Hepatocyte (in vitro differentiated cells): ENCODE measurements at regions not wholly inside any gene's neighbourhood (a gene's known extent, or its start where the extent isn't known, plus 50 kb on each side); places are given as distances from the start of the nearest gene placed in this dataset.

Experiments
- DNase-seq: peaks from one replicate; pipeline ENCODE4 v3.0.0-alpha.2; 2016; ENCODE audit warnings: low spot score
- H2AFZ ChIP-seq: fragments of 200-600 bp; sonication (generic); 2 replicates; pipeline ENCODE4 v1.6.0; 2016; ENCODE audit warnings: antibody characterized with exemption, mild to moderate bottlenecking
- H3K27ac ChIP-seq: fragments of 200-600 bp; sonication (generic); 2 replicates; pipeline ENCODE4 v1.5.1; 2016; ENCODE audit warnings: mild to moderate bottlenecking
- H3K27me3 ChIP-seq: fragments of 200-600 bp; sonication (generic); 2 replicates; pipeline ENCODE4 v1.6.1; 2016
- H3K36me3 ChIP-seq: fragments of 200-600 bp; sonication (generic); replicated peaks from 2 replicates; pipeline ENCODE4 v1.5.1; 2016; ENCODE audit warnings: low read depth; ENCODE audit not compliant: insufficient read depth
- H3K4me1 ChIP-seq: fragments of 200-600 bp; sonication (generic); 2 replicates; pipeline ENCODE4 v1.5.1; 2016; ENCODE audit warnings: mild to moderate bottlenecking, moderate library complexity; ENCODE audit not compliant: insufficient read depth
- H3K4me2 ChIP-seq: fragments of 200-600 bp; sonication (generic); 2 replicates; pipeline ENCODE4 v1.6.0; 2016
- H3K4me3 ChIP-seq: fragments of 200-600 bp; sonication (generic); 2 replicates; pipeline ENCODE4 v1.5.1; 2016; ENCODE audit warnings: mild to moderate bottlenecking
- H3K79me2 ChIP-seq: fragments of 200-600 bp; sonication (generic); 2 replicates; pipeline ENCODE4 v1.6.0; 2017; ENCODE audit warnings: mild to moderate bottlenecking
- H3K9me2 ChIP-seq: fragments of 200-600 bp; sonication (generic); replicated peaks from 2 replicates; pipeline ENCODE4 v1.6.0; 2017; ENCODE audit warnings: mild to moderate bottlenecking; ENCODE audit not compliant: insufficient read depth
- H3K9me3 ChIP-seq: fragments of 200-600 bp; sonication (generic); 2 replicates; pipeline ENCODE4 v1.5.1; 2016; ENCODE audit warnings: low read depth, mild to moderate bottlenecking
- H4K20me1 ChIP-seq: fragments of 200-600 bp; sonication (generic); 2 replicates; pipeline ENCODE4 v1.6.0; 2016; ENCODE audit warnings: mild to moderate bottlenecking; ENCODE audit not compliant: insufficient read depth, poor library complexity, severe bottlenecking
- CTCF ChIP-seq: fragments of 200-600 bp; sonication (generic); IDR thresholded peaks from 2 replicates; pipeline ENCODE4 v1.5.1; 2016; ENCODE audit warnings: antibody characterized with exemption, mild to moderate bottlenecking; ENCODE audit not compliant: poor library complexity
- EZH2 ChIP-seq: fragments of 200-600 bp; sonication (generic); IDR thresholded peaks from 2 replicates; pipeline ENCODE4 v1.6.1; 2016; ENCODE audit warnings: antibody characterized with exemption, mild to moderate bottlenecking, borderline replicate concordance
- EZH2phosphoT487 ChIP-seq: fragments of 200-600 bp; sonication (generic); IDR thresholded peaks from one replicate; pipeline ENCODE4 v1.6.1; 2018; ENCODE audit warnings: antibody characterized with exemption, mild to moderate bottlenecking, low read depth, moderate library complexity; ENCODE audit not compliant: unreplicated experiment, severe bottlenecking
- WGBS: methylation state at CpG from one replicate; pipeline ENCODE4 v1.1.6; 2016; ENCODE audit warnings: low lambda C conversion rate; ENCODE audit errors: missing lambda C conversion rate; 5-methylcytosine and 5-hydroxymethylcytosine counted together

DNA sequence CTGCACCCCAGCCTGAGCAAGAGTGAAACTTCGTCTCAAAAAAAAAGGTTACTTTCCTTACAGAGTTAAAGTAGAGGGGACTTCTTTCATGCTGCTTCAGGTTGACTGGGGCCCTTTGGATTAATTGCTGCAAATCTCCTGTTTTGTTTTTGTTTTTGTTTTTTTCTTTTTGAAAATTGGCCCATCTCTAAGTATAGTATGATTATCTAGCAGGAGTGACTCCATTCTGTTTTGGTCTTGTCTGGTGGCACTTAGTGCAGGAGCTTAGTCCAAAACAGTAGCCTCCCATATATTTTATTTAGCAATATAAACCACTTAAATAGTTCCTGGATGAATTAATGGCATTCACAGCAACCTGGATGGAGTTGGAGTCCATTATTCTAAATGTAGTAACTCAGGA is 113.0 kb downstream of the RPL22L1 start:
- no peak overlapping the region for H3K27ac ChIP-seq
- no peak for DNase-seq
- no peaks in the 10 kb centered on the region for H3K9me3 ChIP-seq
- H2AFZ ChIP-seq, result no peak overlapping the region
- WGBS, result 100% methylated on average over 1 of the region's 1 CpG
- H3K27me3 ChIP-seq, result no peaks in the 10 kb centered on the region
- no peak overlapping the region for H3K4me3 ChIP-seq
- no peaks in the 10 kb centered on the region for H3K36me3 ChIP-seq
- no peaks in the 10 kb centered on the region for H3K79me2 ChIP-seq
- H4K20me1 ChIP-seq, result no peaks in the 10 kb centered on the region
- TF ChIP-seq CTCF, result no peak
- TF ChIP-seq EZH2, result no peak
- no peak for TF ChIP-seq EZH2phosphoT487
- no peaks in the 10 kb centered on the region for H3K9me2 ChIP-seq
- peaks cover 4% of the 10 kb centered on the region for H3K4me1 ChIP-seq
- H3K4me2 ChIP-seq, result no peak overlapping the region

- TF ChIP-seq CTCF (no peak), EZH2 (no peak), EZH2phosphoT487 (no peak)
- H3K36me3 ChIP-seq, result no peaks in the 10 kb centered on the region
- no peak overlapping the region for H2AFZ ChIP-seq
- H3K27ac ChIP-seq, result no peak overlapping the region
- no peaks in the 10 kb centered on the region for H3K79me2 ChIP-seq
- no peaks in the 10 kb centered on the region for H3K9me3 ChIP-seq
- no peak for DNase-seq
- H3K27me3 ChIP-seq, result no peaks in the 10 kb centered on the region
- no peak overlapping the region for H3K4me2 ChIP-seq
- no peaks in the 10 kb centered on the region for H4K20me1 ChIP-seq
- H3K4me1 ChIP-seq, result peaks cover 15% of the 10 kb centered on the region
- no peaks in the 10 kb centered on the region for H3K9me2 ChIP-seq
- no peak overlapping the region for H3K4me3 ChIP-seq
Measured at GRCh38 chr3:170754311-170754693, 115.7 kb downstream of the RPL22L1 start.

DNA sequence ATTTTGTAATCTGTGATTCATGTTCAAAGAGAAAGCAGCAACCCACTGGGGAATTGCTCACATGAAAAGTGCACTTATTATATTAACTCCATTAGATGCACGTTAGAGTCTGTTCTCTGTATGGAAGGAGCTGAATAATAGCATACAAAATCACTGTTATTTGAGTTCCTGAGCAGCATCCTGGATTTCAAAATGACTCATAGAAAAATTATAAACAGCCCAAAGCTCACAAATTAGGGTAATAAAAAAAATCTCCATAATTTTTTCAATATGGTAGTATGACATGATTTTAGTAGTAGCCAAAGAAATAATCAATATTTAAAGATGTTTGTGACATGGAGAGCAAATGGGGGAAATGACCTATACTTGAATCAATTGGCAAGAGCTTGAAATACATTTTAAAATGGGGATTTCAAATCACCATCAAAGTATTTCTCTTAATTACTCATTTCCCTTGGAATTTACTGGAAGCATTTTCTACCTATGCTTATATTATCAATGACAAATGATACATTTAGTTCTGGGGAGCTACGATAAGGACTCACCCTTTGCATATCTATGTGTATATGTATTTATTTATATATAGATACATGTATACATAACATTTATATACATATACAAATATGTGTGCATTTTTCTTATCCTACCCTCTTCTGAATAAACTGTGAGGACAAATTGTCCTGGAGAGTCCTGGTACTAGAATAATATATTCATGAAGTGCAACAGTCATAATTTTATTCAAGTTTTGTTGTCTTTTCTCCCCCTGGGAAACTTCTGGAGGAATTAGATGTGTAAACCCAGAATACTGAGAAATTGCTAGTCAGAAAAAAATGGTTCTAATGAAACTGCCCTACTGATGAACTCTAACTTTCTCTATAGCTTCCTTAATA is 116.3 kb downstream of the RPL22L1 start:
- H3K27ac ChIP-seq, result no peak overlapping the region
- no peaks in the 10 kb centered on the region for H3K9me3 ChIP-seq
- H4K20me1 ChIP-seq, result no peaks in the 10 kb centered on the region
- H3K36me3 ChIP-seq, result no peaks in the 10 kb centered on the region
- 73% methylated on average over 2 of the region's 2 CpGs for WGBS
- H3K27me3 ChIP-seq, result no peaks in the 10 kb centered on the region
- H2AFZ ChIP-seq, result no peak overlapping the region
- H3K4me1 ChIP-seq, result peaks cover 15% of the 10 kb centered on the region
- no peak for TF ChIP-seq EZH2phosphoT487
- TF ChIP-seq CTCF, result no peak
- no peak for TF ChIP-seq EZH2
- H3K4me3 ChIP-seq, result no peak overlapping the region
- DNase-seq, result no peak
- no peaks in the 10 kb centered on the region for H3K9me2 ChIP-seq
- H3K4me2 ChIP-seq, result no peak overlapping the region
- no peaks in the 10 kb centered on the region for H3K79me2 ChIP-seq
